ENCODE measurements at regions not wholly inside any gene's neighbourhood (a gene's known extent, or its start where the extent isn't known, plus 50 kb on each side); places are given as distances from the start of the nearest gene placed in this dataset.

DNA sequence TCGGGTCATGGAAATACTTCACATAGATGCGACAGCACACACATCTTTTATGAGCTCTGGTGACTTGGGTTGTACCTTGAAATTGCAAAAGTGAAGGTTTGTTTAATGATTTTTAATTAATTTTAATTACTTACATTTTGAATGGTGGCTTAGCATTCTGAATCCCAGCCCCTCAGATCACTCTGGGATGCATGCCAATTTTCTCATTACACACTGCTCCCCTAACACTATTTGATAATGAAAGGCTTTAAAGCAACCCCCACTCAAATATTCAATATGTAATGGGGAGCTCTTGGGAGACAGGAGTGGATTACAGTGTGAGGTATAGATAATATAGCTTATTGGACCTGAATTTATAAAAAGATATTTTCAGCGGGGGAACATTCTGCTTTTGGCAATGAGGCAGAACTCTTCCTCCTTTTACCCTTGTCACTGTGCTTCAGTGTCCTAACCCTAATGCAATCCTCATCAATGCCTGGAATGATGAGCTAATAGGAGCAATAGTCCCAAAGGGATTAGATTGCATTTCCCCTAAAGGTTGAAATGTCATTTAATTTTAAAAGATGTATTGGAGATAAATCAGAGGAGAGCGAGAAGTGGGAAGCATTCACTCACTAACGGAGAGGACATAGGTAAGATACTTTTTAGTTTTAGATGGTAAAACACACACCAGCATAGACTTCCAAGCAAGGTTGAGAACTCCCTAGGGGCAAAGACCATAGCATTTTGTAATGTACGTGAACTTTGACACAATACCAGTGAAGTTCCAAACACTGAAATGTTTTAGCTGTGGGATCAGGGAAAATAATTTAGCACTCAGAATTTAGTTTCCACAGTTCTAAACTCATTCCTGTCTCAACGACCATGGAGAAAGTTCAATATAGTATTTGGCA lies 384.1 kb upstream of the PLXNA2 start:
- Histone ChIP-seq H3K27ac (ENCODE audit: low read depth, low read length) (no peak overlapping the region), H3K9me3 (ENCODE audit: control insufficient read depth, insufficient read depth, low read length) (no peaks in the 10 kb centered on the region), H3K4me3 (ENCODE audit: low read depth, low read length) (no peak overlapping the region), H3K27me3 (ENCODE audit: control insufficient read depth, insufficient read depth, low read length) (no peaks in the 10 kb centered on the region), H3K36me3 (ENCODE audit: control insufficient read depth, insufficient read depth, low read length) (no peaks in the 10 kb centered on the region), H3K4me1 (ENCODE audit: control insufficient read depth, insufficient read depth, low read length) (no peaks in the 10 kb centered on the region)
- DNase-seq (ENCODE audit: low read depth in 4 of 6, low spot score in 6 of 6): peak in 3 of 6 donors; percentile 48 to 93 (median 51)
- WGBS (ENCODE audit: insufficient coverage): no CpG with 5 or more reads among the region's 7 CpGs

DNA sequence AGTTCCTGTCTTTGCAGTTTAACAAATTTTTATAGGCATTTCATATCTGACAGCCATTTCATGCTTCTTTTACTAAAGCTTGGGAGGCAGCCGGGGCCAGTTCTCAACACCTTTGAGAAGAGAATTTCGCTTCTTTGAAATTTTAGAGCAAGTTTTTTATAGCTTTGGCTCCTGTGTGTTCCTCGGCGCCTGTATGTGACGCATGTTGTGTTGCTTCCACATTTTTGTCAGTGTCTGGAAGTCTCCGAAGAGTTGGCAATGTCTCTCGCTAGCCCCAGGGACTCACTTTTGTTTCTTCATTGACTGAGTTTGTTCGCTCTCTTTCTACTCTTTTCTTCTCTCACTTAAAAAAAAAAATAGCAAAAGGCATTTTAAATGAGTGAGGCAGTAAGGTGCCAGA lies 386.9 kb upstream of the PLXNA2 start:
- no peak overlapping the region for H3K27ac ChIP-seq (ENCODE audit: low read depth, low read length)
- no peaks in the 10 kb centered on the region for H3K27me3 ChIP-seq (ENCODE audit: control insufficient read depth, insufficient read depth, low read length)
- peak in 3 of 6 donors; percentile 28 to 85 (median 71) for DNase-seq (ENCODE audit: low read depth in 4 of 6, low spot score in 6 of 6)
- no peaks in the 10 kb centered on the region for H3K4me1 ChIP-seq (ENCODE audit: control insufficient read depth, insufficient read depth, low read length)
- no peak overlapping the region for H3K4me3 ChIP-seq (ENCODE audit: low read depth, low read length)
- H3K9me3 ChIP-seq (ENCODE audit: control insufficient read depth, insufficient read depth, low read length): no peaks in the 10 kb centered on the region
- no peaks in the 10 kb centered on the region for H3K36me3 ChIP-seq (ENCODE audit: control insufficient read depth, insufficient read depth, low read length)
- 57% methylated on average over 1 of the region's 8 CpGs for WGBS (ENCODE audit: insufficient coverage)

DNA sequence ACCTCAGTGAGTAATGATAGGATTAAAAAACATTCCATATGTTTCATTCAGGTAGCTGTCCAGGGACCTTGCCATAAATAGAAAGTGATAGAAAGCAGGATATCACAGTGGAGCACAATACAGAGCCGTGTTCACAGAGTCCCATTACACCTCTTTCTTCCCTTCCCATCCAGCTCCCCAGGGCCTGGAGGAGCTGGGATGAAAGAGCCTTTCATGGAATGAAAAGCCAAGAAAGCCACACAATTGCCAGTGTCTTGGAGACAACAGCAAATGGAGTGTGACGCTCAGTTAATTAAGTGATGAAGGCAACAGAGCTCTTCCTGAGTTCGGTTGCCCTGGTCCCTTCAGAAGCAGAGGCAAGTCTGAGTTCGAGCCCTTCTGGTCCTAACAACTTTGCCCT lies 387.3 kb upstream of the PLXNA2 start:
- Histone ChIP-seq H3K9me3 (ENCODE audit: control insufficient read depth, insufficient read depth, low read length) (no peaks in the 10 kb centered on the region), H3K4me1 (ENCODE audit: control insufficient read depth, insufficient read depth, low read length) (no peaks in the 10 kb centered on the region), H3K27me3 (ENCODE audit: control insufficient read depth, insufficient read depth, low read length) (no peaks in the 10 kb centered on the region), H3K36me3 (ENCODE audit: control insufficient read depth, insufficient read depth, low read length) (no peaks in the 10 kb centered on the region), H3K27ac (ENCODE audit: low read depth, low read length) (peak overlapping the region; percentile 11), H3K4me3 (ENCODE audit: low read depth, low read length) (peak overlapping the region; percentile 1)
- WGBS (ENCODE audit: insufficient coverage): 23% methylated on average over 3 of the region's 4 CpGs
- peak in 3 of 6 donors; percentile 37 to 83 (median 77) for DNase-seq (ENCODE audit: low read depth in 4 of 6, low spot score in 6 of 6)

DNA sequence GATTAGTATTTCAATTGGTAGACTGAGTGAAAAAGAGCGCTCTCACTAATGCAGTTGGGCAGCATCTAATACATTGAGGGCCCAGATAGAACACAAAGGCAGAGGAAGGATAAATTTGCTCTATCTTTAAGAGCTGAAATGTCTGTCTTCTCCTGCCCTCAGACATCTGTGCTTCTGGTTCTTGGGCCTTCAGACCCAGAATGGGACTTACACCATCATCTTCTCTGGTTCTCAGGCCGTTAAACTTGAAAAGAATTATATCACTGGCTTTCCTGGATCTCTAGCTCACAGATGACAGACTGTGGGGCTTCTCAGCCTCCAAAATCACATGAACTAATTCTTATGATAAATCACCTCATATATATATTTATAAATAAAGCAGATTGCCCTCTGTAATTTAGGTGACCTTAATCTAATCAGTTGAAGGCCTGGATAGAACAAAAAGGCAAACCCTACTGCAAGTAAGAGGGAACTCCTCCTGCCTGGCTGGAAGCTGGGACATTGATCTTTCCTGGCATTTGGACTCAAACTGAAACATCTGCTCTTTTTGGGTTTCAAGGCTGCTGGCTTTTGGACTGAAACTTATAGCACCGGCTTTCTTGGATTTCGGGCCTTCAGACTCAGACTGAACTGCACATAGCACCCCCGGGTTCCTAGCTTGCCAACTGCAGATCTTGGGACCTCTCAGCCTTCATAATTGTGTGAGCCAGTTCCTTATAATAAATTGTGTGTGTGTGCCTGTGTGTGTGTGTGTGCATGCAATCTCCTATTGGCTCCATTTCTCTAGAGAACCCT lies 390.4 kb upstream of the PLXNA2 start:
- 85% methylated on average over 4 of the region's 5 CpGs for WGBS (ENCODE audit: insufficient coverage)
- no peak overlapping the region for H3K27ac ChIP-seq (ENCODE audit: low read depth, low read length)
- peak in 2 of 6 donors; percentile 38 to 50 for DNase-seq (ENCODE audit: low read depth in 4 of 6, low spot score in 6 of 6)

DNA sequence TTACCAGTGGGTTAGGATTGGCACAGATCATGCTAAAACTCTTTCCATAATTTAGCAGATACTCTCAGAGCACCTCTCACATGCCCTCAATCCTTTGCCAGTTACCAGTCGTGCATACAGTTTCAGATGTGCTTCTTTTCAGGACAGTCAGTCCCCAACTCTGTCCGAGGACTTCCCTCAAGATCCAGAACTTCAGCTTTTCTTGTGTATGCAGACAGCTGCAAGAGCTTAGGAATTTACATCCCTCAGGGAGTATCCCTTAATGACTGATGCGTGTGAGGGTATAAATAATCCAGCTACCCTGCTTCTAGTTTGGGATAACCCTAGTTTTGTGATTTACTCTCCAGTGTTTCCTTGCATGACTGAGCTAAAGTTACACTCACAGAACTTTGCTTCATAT lies 393.0 kb upstream of the PLXNA2 start:
- DNase-seq (ENCODE audit: low read depth in 4 of 6, low spot score in 6 of 6): no peak
- H3K36me3 ChIP-seq (ENCODE audit: control insufficient read depth, insufficient read depth, low read length): no peaks in the 10 kb centered on the region
- 80% methylated on average over 1 of the region's 3 CpGs for WGBS (ENCODE audit: insufficient coverage)
- no peak overlapping the region for H3K27ac ChIP-seq (ENCODE audit: low read depth, low read length)
- no peak overlapping the region for H3K4me3 ChIP-seq (ENCODE audit: low read depth, low read length)
- no peaks in the 10 kb centered on the region for H3K27me3 ChIP-seq (ENCODE audit: control insufficient read depth, insufficient read depth, low read length)
- H3K9me3 ChIP-seq (ENCODE audit: control insufficient read depth, insufficient read depth, low read length): no peaks in the 10 kb centered on the region
- H3K4me1 ChIP-seq (ENCODE audit: control insufficient read depth, insufficient read depth, low read length): no peaks in the 10 kb centered on the region

More for the DNA sequence above, 390.4 kb upstream of the PLXNA2 start:
- Histone ChIP-seq H3K9me3 (ENCODE audit: control insufficient read depth, insufficient read depth, low read length) (no peaks in the 10 kb centered on the region), H3K36me3 (ENCODE audit: control insufficient read depth, insufficient read depth, low read length) (no peaks in the 10 kb centered on the region), H3K4me3 (ENCODE audit: low read depth, low read length) (no peak overlapping the region), H3K27me3 (ENCODE audit: control insufficient read depth, insufficient read depth, low read length) (no peaks in the 10 kb centered on the region), H3K4me1 (ENCODE audit: control insufficient read depth, insufficient read depth, low read length) (no peaks in the 10 kb centered on the region)

DNA sequence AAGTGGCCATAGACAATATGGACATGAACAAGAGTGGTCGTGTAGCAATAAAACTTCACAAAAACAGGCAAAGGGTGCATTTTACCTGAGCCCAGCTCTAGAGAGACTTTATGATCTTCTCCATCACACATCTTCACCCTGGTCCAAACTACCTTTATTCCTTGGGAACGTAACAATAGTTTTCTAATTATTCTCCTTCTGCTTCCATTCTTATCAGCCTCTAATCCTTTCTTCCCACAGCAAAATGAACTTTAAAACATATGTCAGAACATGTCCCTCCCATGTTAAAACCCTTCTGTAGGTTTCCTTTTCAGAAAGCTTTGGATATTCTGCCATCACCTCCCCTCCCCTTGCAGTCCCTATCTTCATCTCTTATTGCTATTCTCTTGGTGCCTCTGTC lies 395.2 kb upstream of the PLXNA2 start:
- H3K4me3 ChIP-seq (ENCODE audit: low read depth, low read length): no peak overlapping the region
- no peaks in the 10 kb centered on the region for H3K27me3 ChIP-seq (ENCODE audit: control insufficient read depth, insufficient read depth, low read length)

DNA sequence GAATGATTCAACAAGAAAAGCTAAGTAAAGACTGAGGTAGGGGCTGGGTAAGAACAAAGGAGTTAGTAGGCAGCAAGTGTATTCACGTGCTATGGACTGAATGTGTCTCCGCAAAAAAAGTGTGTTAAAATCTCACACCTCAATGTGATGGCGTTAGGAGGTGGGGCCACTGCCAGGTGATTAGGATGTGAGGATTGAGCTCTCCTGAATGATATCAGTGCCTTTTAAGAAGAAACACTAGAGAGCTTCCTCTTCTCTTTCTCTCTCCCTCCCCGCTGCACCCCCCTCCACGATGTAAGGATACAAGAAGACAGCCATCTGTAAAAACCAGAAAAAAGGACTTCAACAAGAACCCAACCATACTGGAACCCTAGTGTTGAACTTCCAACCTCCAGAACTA lies 396.1 kb upstream of the PLXNA2 start:
- no peaks in the 10 kb centered on the region for H3K36me3 ChIP-seq (ENCODE audit: control insufficient read depth, insufficient read depth, low read length)
- no peak overlapping the region for H3K4me3 ChIP-seq (ENCODE audit: low read depth, low read length)
- H3K4me1 ChIP-seq (ENCODE audit: control insufficient read depth, insufficient read depth, low read length): peaks cover 13% of the 10 kb centered on the region
- no peaks in the 10 kb centered on the region for H3K9me3 ChIP-seq (ENCODE audit: control insufficient read depth, insufficient read depth, low read length)
- WGBS (ENCODE audit: insufficient coverage): 92% methylated on average over 4 of the region's 5 CpGs
- no peak for DNase-seq (ENCODE audit: low read depth in 4 of 6, low spot score in 6 of 6)
- H3K27ac ChIP-seq (ENCODE audit: low read depth, low read length): no peak overlapping the region
- no peaks in the 10 kb centered on the region for H3K27me3 ChIP-seq (ENCODE audit: control insufficient read depth, insufficient read depth, low read length)

More for the DNA sequence above, 395.2 kb upstream of the PLXNA2 start:
- Histone ChIP-seq H3K9me3 (ENCODE audit: control insufficient read depth, insufficient read depth, low read length) (no peaks in the 10 kb centered on the region), H3K36me3 (ENCODE audit: control insufficient read depth, insufficient read depth, low read length) (no peaks in the 10 kb centered on the region), H3K4me1 (ENCODE audit: control insufficient read depth, insufficient read depth, low read length) (peaks cover 13% of the 10 kb centered on the region), H3K27ac (ENCODE audit: low read depth, low read length) (no peak overlapping the region)
- DNase-seq (ENCODE audit: low read depth in 4 of 6, low spot score in 6 of 6): no peak
- WGBS (ENCODE audit: insufficient coverage): 100% methylated on average over 1 of the region's 2 CpGs

DNA sequence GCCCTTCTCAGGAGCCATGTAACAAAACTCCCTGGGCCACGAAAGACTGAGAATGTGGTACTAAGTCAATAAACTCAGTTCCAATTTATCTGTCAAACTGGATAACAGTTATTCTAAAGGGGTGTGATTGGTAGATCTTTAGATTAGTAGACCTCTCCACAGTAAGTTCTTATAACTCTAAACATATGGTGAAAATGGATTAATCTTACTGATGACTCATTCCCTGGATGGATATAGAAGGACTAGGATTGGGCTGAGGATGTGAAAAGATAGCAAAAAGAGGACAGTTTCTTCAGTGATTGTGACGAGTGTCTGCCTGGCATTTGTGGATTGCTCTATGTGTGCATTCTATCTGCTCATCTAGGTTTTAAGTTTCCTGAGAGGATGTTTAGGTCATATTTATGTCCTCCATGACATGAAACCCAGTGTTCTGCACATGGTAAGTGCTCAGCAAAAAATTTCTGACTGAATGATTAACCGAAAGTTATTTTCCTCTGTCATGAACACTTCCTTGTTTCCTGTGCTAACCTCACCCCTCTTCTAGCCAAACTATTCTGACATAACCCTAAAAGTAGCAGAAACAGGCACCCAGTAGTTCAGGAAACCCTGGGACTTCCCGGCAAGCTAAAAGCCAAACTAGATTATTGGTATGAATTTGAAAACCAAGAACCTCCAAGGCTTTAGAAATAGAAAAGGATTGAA lies 397.5 kb upstream of the PLXNA2 start:
- no peak for DNase-seq (ENCODE audit: low read depth in 4 of 6, low spot score in 6 of 6)
- 84% methylated on average over 2 of the region's 4 CpGs for WGBS (ENCODE audit: insufficient coverage)

DNA sequence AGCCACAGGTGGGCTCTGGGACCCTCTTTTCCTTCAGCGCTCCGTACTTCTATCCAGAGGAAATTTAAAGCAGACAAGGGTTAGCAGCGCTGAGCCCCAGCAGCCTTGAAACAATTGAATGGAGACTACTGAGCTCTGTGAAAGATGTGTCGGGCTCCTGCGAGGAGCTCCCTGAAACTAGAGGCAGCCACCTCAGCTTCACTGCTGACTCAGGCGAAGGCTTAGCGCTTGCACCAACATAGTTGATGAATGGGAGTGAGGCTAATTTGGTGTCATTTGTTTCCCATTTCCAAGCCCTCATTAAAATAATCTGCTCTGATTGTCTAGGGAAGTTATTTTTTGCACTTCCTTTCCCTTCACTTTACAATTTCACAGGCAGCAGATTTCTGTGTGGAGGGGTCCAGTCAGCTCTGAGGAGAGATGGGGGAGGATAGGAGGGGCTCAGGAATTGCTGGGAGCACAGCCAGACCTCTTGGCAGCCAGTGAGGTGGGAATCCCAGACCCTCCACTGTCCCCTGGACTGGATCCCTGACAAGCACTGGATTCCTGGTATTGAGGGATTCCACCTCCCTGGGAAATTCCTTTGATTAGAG lies 398.9 kb upstream of the PLXNA2 start:
- peak in 2 of 6 donors; percentile 69 to 85 for DNase-seq (ENCODE audit: low read depth in 4 of 6, low spot score in 6 of 6)
- H3K36me3 ChIP-seq (ENCODE audit: control insufficient read depth, insufficient read depth, low read length): no peaks in the 10 kb centered on the region
- 58% methylated on average over 3 of the region's 7 CpGs for WGBS (ENCODE audit: insufficient coverage)
- H3K27me3 ChIP-seq (ENCODE audit: control insufficient read depth, insufficient read depth, low read length): no peaks in the 10 kb centered on the region
- no peak overlapping the region for H3K4me3 ChIP-seq (ENCODE audit: low read depth, low read length)
- H3K27ac ChIP-seq (ENCODE audit: low read depth, low read length): no peak overlapping the region
- peaks cover 13% of the 10 kb centered on the region for H3K4me1 ChIP-seq (ENCODE audit: control insufficient read depth, insufficient read depth, low read length)
- no peaks in the 10 kb centered on the region for H3K9me3 ChIP-seq (ENCODE audit: control insufficient read depth, insufficient read depth, low read length)

More for the DNA sequence above, 397.5 kb upstream of the PLXNA2 start:
- Histone ChIP-seq H3K4me1 (ENCODE audit: control insufficient read depth, insufficient read depth, low read length) (peaks cover 13% of the 10 kb centered on the region), H3K27ac (ENCODE audit: low read depth, low read length) (no peak overlapping the region), H3K9me3 (ENCODE audit: control insufficient read depth, insufficient read depth, low read length) (no peaks in the 10 kb centered on the region), H3K27me3 (ENCODE audit: control insufficient read depth, insufficient read depth, low read length) (no peaks in the 10 kb centered on the region), H3K4me3 (ENCODE audit: low read depth, low read length) (no peak overlapping the region), H3K36me3 (ENCODE audit: control insufficient read depth, insufficient read depth, low read length) (no peaks in the 10 kb centered on the region)
